H9 (cell line): ENCODE measurements at regions not wholly inside any gene's neighbourhood (a gene's known extent, or its start where the extent isn't known, plus 50 kb on each side); places are given as distances from the start of the nearest gene placed in this dataset.

Experiments used
- DNase-seq: peaks from one replicate; pipeline ENCODE4 v3.0.0-alpha.2; 2017
- H2AFZ ChIP-seq: one replicate; pipeline ENCODE4 v1.6.1; 2013; ENCODE audit warnings: mild to moderate bottlenecking, low read length, control low read depth, moderate library complexity
- H2AK5ac ChIP-seq: 2 replicates; pipeline ENCODE4 v1.6.1; 2013; ENCODE audit warnings: low read length, control low read depth, mixed read lengths; ENCODE audit not compliant: insufficient read length
- H2BK120ac ChIP-seq: one replicate; pipeline ENCODE4 v1.6.1; 2013; ENCODE audit warnings: low read depth, mild to moderate bottlenecking, low read length, control low read depth, inconsistent platforms; ENCODE audit not compliant: poor library complexity, severe bottlenecking
- H2BK12ac ChIP-seq: 2 replicates; pipeline ENCODE4 v1.6.1; 2013; ENCODE audit warnings: low read length, control low read depth, mixed read lengths, low read depth; ENCODE audit not compliant: insufficient read length
- H2BK15ac ChIP-seq: 2 replicates; pipeline ENCODE4 v1.6.1; 2013; ENCODE audit warnings: low read depth, low read length, control low read depth
- H2BK20ac ChIP-seq: one replicate; pipeline ENCODE4 v1.6.1; 2013; ENCODE audit warnings: low read depth, mild to moderate bottlenecking, low read length, control low read depth, inconsistent platforms; ENCODE audit not compliant: poor library complexity, severe bottlenecking
- H2BK5ac ChIP-seq: 2 replicates; pipeline ENCODE4 v1.6.1; 2013; ENCODE audit warnings: low read length, control low read depth, mixed read lengths; ENCODE audit not compliant: insufficient read length
- H3K14ac ChIP-seq: 2 replicates; pipeline ENCODE4 v1.6.1; 2013; ENCODE audit warnings: low read length, control low read depth; ENCODE audit not compliant: insufficient read depth
- H3K18ac ChIP-seq: 2 replicates; pipeline ENCODE4 v1.6.1; 2013; ENCODE audit warnings: low read depth, mild to moderate bottlenecking, mixed read lengths, low read length, control low read depth; ENCODE audit not compliant: insufficient read length
- H3K23ac ChIP-seq: 2 replicates; pipeline ENCODE4 v1.6.1; 2013; ENCODE audit warnings: low read length, control low read depth, mixed read lengths, low read depth; ENCODE audit not compliant: insufficient read length
- H3K23me2 ChIP-seq: 2 replicates; pipeline ENCODE4 v1.6.1; 2013; ENCODE audit warnings: low read depth, mild to moderate bottlenecking, mixed read lengths, low read length, control low read depth; ENCODE audit not compliant: insufficient read length, poor library complexity, severe bottlenecking
- H3K27ac ChIP-seq: 2 replicates; pipeline ENCODE4 v1.5.1; 2013; ENCODE audit warnings: low read length, control low read depth, mixed read lengths, low read depth; ENCODE audit not compliant: insufficient read length
- H3K27me3 ChIP-seq: 2 replicates; pipeline ENCODE4 v1.6.1; 2013; ENCODE audit warnings: low read length, control low read depth, inconsistent platforms; ENCODE audit not compliant: insufficient read depth
- H3K4ac ChIP-seq: 2 replicates; pipeline ENCODE4 v1.6.1; 2013; ENCODE audit warnings: low read depth, mild to moderate bottlenecking, control low read depth, inconsistent platforms, low read length, moderate library complexity
- H3K4me1 ChIP-seq: 2 replicates; pipeline ENCODE4 v1.6.1; 2013; ENCODE audit warnings: low read length, control low read depth, inconsistent platforms; ENCODE audit not compliant: insufficient read depth
- H3K4me2 ChIP-seq: 2 replicates; pipeline ENCODE4 v1.6.1; 2013; ENCODE audit warnings: low read length, control low read depth, mixed read lengths; ENCODE audit not compliant: insufficient read length, insufficient read depth
- H3K56ac ChIP-seq: 2 replicates; pipeline ENCODE4 v1.6.1; 2013; ENCODE audit warnings: low read depth, mild to moderate bottlenecking, mixed read lengths, low read length, control low read depth; ENCODE audit not compliant: insufficient read length
- H3K79me1 ChIP-seq: 2 replicates; pipeline ENCODE4 v1.6.1; 2013; ENCODE audit warnings: low read depth, mild to moderate bottlenecking, moderate library complexity, low read length, control low read depth, inconsistent platforms; ENCODE audit not compliant: insufficient read depth, poor library complexity, severe bottlenecking
- H3K79me2 ChIP-seq: 2 replicates; pipeline ENCODE4 v1.6.1; 2013; ENCODE audit warnings: low read length, control low read depth, inconsistent platforms; ENCODE audit not compliant: insufficient read depth
- H3K9ac ChIP-seq: 2 replicates; pipeline ENCODE4 v1.6.1; 2013; ENCODE audit warnings: low read length, control low read depth, mixed read lengths; ENCODE audit not compliant: insufficient read length; ENCODE audit errors: extremely low read depth
- H3K9me3 ChIP-seq: one replicate; pipeline ENCODE4 v1.6.1; 2013; ENCODE audit warnings: low read depth, low read length, inconsistent platforms; ENCODE audit not compliant: control insufficient read depth
- H3T11ph ChIP-seq: one replicate; pipeline ENCODE4 v1.6.1; 2013; ENCODE audit warnings: mild to moderate bottlenecking, low read length, control low read depth, inconsistent platforms
- H4K20me1 ChIP-seq: one replicate; pipeline ENCODE4 v1.6.1; 2013; ENCODE audit not compliant: control insufficient read depth, insufficient read length, insufficient read depth
- H4K5ac ChIP-seq: 2 replicates; pipeline ENCODE4 v1.6.1; 2013; ENCODE audit warnings: low read depth, mild to moderate bottlenecking, mixed read lengths, low read length, control low read depth; ENCODE audit not compliant: insufficient read length
- H4K8ac ChIP-seq: replicated peaks from 2 replicates; pipeline ENCODE4 v1.6.1; 2013; ENCODE audit warnings: low read length, control low read depth, mixed read lengths, low read depth; ENCODE audit not compliant: insufficient read length
- H4K91ac ChIP-seq: 2 replicates; pipeline ENCODE4 v1.6.1; 2013; ENCODE audit warnings: low read depth, mild to moderate bottlenecking, moderate library complexity, mixed read lengths, low read length, control low read depth; ENCODE audit not compliant: insufficient read length
- H3K27ac Mint-ChIP-seq, 3 experiments: 2 replicates in 2 of 3; 3 replicates in 1 of 3; pipeline ENCODE4 v1.8.0; 2020 to 2021; ENCODE audit warnings: mixed read lengths in 3 of 3, mild to moderate bottlenecking in 1 of 3, moderate library complexity in 1 of 3
- H3K27me3 Mint-ChIP-seq: 2 replicates; pipeline ENCODE4 v1.8.0; 2021; ENCODE audit warnings: low read depth, mild to moderate bottlenecking, moderate library complexity, mixed read lengths
- H3K36me3 Mint-ChIP-seq, 3 experiments: 2 replicates in 2 of 3; 3 replicates in 1 of 3; pipeline ENCODE4 v1.8.0; 2020 to 2021; ENCODE audit warnings: low read depth in 3 of 3, mixed read lengths in 3 of 3; ENCODE audit not compliant: insufficient read depth in 1 of 3
- H3K4me1 Mint-ChIP-seq, 2 experiments: 2 replicates each; pipeline ENCODE4 v1.8.0; 2020; ENCODE audit warnings: mixed read lengths in 2 of 2
- H3K4me3 Mint-ChIP-seq, 2 experiments: 2 replicates in 1 of 2; 3 replicates in 1 of 2; pipeline ENCODE4 v1.8.0; 2020 to 2021; ENCODE audit warnings: mild to moderate bottlenecking in 2 of 2, mixed read lengths in 2 of 2, moderate library complexity in 1 of 2
- H3K9me3 Mint-ChIP-seq, 2 experiments: 2 replicates in 1 of 2; 3 replicates in 1 of 2; pipeline ENCODE4 v1.8.0; 2020; ENCODE audit warnings: mild to moderate bottlenecking in 2 of 2, mixed read lengths in 2 of 2, moderate library complexity in 1 of 2
- WGBS: extraction: QIAGEN DNeasy Blood & Tissue Kit; methylation state at CpG from one replicate; pipeline ENCODE4 v1.1.7; 2013; ENCODE audit warnings: missing lambda C conversion rate, low lambda C conversion rate, mixed read lengths; ENCODE audit not compliant: insufficient read length; ENCODE audit errors: extremely low coverage; 5-methylcytosine and 5-hydroxymethylcytosine counted together
- TF ChIP-seq, protein P1 (sequence below): fragments of 200-600 bp; sonication (generic); conservative IDR thresholded peaks from 3 replicates; pipeline ENCODE4 v1.8.0; 2021; ENCODE audit warnings: antibody characterized with exemption, mild to moderate bottlenecking

DNA sequence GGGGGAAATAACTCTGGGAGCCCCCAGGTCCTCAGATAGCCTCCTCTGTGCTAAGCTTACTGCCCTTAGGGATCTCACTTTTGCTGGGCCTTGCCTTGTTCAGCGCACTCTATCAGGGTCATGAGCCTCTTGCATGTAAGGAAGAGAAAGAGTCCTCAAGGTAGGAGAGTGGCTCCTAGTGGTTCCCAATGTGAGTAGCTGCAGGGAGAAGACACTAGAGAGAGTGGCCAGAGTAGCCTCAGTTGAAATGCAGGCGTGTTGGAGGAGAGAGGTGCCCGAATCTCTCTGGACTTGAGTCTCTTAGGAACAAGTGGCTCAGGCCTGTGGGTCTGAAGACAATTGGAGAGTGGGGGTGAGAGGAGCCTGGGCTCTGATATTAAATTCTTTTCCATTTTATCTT, 94.3 kb upstream of the SORCS3 start:
- Histone ChIP-seq H3K23me2 (no peaks in the 10 kb centered on the region), H3K56ac (no peak overlapping the region), H3K4ac (no peak overlapping the region), H3K79me2 (no peaks in the 10 kb centered on the region), H3K9me3 (no peaks in the 10 kb centered on the region), H2AFZ (no peak overlapping the region), H4K91ac (no peak overlapping the region), H2BK120ac (no peak overlapping the region), H2BK20ac (no peak overlapping the region), H3T11ph (no peak overlapping the region), H3K27ac (no peak overlapping the region), H2BK15ac (no peak overlapping the region), H2BK5ac (no peak overlapping the region), H3K14ac (no peak overlapping the region), H3K18ac (no peak overlapping the region), H3K27me3 (no peaks in the 10 kb centered on the region), H2BK12ac (no peak overlapping the region), H2AK5ac (no peak overlapping the region), H4K20me1 (no peaks in the 10 kb centered on the region), H4K5ac (no peak overlapping the region), H4K8ac (no peak overlapping the region), H3K4me1 (no peaks in the 10 kb centered on the region), H3K79me1 (no peaks in the 10 kb centered on the region), H3K4me2 (no peak overlapping the region), H3K23ac (no peak overlapping the region), H3K9ac (no peak overlapping the region)
- peak; percentile 32 for DNase-seq
- Mint-ChIP-seq H3K27me3 (peaks cover 18% of the 10 kb centered on the region), H3K9me3 (no peaks in the 10 kb centered on the region), H3K36me3 (no peaks in the 10 kb centered on the region), H3K27ac (no peak overlapping the region), H3K4me1 (peaks cover 4 to 22% of the 10 kb centered on the region in 2 experiments), H3K4me3 (no peak overlapping the region)
- WGBS = no CpG with 5 or more reads among the region's 3 CpGs
- TF ChIP-seq, protein P1, sequence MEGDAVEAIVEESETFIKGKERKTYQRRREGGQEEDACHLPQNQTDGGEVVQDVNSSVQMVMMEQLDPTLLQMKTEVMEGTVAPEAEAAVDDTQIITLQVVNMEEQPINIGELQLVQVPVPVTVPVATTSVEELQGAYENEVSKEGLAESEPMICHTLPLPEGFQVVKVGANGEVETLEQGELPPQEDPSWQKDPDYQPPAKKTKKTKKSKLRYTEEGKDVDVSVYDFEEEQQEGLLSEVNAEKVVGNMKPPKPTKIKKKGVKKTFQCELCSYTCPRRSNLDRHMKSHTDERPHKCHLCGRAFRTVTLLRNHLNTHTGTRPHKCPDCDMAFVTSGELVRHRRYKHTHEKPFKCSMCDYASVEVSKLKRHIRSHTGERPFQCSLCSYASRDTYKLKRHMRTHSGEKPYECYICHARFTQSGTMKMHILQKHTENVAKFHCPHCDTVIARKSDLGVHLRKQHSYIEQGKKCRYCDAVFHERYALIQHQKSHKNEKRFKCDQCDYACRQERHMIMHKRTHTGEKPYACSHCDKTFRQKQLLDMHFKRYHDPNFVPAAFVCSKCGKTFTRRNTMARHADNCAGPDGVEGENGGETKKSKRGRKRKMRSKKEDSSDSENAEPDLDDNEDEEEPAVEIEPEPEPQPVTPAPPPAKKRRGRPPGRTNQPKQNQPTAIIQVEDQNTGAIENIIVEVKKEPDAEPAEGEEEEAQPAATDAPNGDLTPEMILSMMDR = peak; percentile 49
